ENCODE measurements at regions not wholly inside any gene's neighbourhood (a gene's known extent, or its start where the extent isn't known, plus 50 kb on each side); places are given as distances from the start of the nearest gene placed in this dataset.

DNA sequence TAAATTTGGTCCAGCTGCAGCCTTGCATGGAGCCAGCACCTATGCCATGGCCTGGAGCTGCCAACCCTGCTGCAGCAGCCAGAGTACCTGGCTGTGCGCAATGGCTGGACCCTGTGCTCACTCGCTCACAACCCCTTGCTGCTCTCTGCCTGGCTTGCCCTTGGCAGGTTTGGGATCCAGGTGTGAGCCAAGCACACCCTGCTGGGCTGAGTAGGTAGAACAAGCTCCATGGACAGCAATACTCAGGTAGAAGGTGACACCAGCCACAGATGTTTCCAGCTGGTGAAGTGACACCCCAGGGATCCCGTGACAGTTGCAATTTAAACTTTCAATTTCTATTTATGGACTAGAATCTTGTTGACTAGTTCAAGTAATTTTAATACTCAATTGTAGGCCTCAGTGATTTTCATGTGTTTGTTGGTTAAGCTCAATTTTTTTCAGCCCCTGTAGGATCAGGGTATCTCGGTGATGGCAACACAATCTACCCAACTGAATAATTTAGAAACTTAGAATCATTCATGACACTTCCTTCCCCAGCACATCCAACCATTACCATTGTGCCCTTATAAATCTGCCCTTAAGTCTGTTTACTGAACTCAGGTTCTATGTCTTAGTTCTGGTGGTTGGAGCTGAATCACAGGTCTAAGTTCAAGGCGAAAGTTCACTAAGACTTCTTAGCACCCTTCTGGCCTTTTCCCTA is 480.0 kb downstream of the PMP22 start:
- TF ChIP-seq, protein P1, sequence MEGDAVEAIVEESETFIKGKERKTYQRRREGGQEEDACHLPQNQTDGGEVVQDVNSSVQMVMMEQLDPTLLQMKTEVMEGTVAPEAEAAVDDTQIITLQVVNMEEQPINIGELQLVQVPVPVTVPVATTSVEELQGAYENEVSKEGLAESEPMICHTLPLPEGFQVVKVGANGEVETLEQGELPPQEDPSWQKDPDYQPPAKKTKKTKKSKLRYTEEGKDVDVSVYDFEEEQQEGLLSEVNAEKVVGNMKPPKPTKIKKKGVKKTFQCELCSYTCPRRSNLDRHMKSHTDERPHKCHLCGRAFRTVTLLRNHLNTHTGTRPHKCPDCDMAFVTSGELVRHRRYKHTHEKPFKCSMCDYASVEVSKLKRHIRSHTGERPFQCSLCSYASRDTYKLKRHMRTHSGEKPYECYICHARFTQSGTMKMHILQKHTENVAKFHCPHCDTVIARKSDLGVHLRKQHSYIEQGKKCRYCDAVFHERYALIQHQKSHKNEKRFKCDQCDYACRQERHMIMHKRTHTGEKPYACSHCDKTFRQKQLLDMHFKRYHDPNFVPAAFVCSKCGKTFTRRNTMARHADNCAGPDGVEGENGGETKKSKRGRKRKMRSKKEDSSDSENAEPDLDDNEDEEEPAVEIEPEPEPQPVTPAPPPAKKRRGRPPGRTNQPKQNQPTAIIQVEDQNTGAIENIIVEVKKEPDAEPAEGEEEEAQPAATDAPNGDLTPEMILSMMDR (IDR thresholded peaks at IDR 0.05) = no peak
- no peak for TF ChIP-seq EZH2 (IDR thresholded peaks at IDR 0.05)
